ENCODE measurements at regions not wholly inside any gene's neighbourhood (a gene's known extent, or its start where the extent isn't known, plus 50 kb on each side); places are given as distances from the start of the nearest gene placed in this dataset.

GRCh38 chr20:19888269-19888671 lies 128.9 kb upstream of the NAA20 start:
- intact Hi-C loops (cut with DNase I): loop anchor here (2.0 to 5.0 kb wide), 2 partner anchors 89 to 107 kb away; no protein-coding TSS in a partner anchor
- DNase-seq: peak in 4 of 10 donors; percentile 23 to 77 (median 36)

- peak; percentile 21 to 93 (median 40) for DNase-seq
- intact Hi-C loops (cut with DNase I): loop anchor here (2.0 to 5.0 kb wide), 2 partner anchors 88 to 106 kb away; no protein-coding TSS in a partner anchor
Measured at GRCh38 chr20:19889011-19889953, 127.9 kb upstream of the NAA20 start.

DNA sequence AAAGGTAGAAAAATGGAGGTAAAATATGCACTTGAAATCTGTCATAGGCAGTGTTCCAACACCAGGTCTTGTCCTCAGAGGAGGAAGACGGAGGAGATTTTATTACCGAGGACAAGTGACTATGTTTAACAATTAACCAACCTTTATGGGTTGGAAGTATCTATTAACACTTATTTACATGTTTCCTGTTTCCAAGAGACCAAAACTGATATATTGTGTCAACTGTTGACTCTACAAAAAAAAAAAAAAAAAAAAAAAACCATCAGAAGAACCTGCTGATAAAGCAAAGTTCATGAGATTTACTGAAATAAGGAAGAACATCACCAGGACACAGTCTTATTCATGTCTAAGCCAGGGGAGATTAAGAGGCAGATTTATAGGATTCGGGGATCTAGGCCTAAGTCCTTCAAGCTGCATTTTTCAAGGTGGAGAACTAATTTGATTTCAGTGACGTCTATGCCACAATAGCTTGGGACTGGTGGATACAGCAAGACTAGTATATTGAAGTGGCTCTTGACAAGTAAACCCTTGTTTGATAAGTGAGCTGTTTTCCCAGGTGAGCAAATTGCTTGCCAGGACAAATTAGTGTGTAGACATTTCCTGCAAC lies 126.6 kb upstream of the NAA20 start:
- intact Hi-C loops (cut with DNase I): no loop called here
- DNase-seq: no peak

GRCh38 chr20:19893356-19893755 lies 123.8 kb upstream of the NAA20 start:
- intact Hi-C loops (cut with DNase I): no loop called here
- no peak for DNase-seq

DNA sequence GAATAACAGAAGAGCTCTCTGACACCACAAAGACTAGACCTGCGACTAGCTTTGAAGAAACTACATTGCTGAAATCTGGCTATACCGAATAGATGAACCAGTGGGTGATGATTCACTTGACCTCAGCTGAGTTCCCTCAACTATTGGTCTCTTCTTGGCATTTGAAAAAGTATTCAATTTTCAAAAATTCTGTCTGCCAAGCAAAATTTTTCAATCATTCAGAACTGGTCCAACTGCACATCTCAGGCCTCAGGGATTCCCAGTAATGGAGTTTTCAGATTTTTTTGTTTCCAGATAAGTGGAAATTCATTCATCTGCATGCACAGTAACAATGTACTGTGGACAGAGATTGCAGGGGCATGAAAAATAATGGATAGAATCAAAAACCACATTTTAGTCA lies 121.4 kb upstream of the NAA20 start:
- intact Hi-C loops (cut with DNase I): no loop called here

DNA sequence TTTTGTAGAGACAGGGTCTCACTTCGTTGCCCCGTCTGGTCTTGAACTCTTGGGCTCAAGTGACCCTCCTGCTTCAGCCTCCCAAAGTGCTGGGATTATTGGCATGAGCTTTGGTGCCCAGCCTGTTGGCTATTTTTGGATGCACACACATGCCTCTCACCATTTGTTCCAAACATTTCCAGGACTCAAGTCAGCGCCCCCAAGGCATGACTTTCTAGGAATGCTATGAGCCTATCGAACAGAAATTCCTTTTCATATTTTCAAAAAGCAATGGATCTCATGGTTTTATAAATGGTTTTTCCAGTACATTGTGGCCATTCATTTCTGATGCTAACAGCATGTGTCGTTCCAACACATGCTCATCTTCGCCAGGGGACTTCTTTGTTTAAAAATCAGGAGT lies 119.3 kb upstream of the NAA20 start:
- intact Hi-C loops (cut with DNase I): no loop called here
- DNase-seq: peak in 1 of 10 donors; percentile 22

More for the DNA sequence above, 121.4 kb upstream of the NAA20 start:
- DNase-seq: no peak

GRCh38 chr20:19901226-19901625 lies 115.9 kb upstream of the NAA20 start:
- peak in 1 of 10 donors; percentile 42 for DNase-seq
- intact Hi-C loops (cut with DNase I): no loop called here

DNA sequence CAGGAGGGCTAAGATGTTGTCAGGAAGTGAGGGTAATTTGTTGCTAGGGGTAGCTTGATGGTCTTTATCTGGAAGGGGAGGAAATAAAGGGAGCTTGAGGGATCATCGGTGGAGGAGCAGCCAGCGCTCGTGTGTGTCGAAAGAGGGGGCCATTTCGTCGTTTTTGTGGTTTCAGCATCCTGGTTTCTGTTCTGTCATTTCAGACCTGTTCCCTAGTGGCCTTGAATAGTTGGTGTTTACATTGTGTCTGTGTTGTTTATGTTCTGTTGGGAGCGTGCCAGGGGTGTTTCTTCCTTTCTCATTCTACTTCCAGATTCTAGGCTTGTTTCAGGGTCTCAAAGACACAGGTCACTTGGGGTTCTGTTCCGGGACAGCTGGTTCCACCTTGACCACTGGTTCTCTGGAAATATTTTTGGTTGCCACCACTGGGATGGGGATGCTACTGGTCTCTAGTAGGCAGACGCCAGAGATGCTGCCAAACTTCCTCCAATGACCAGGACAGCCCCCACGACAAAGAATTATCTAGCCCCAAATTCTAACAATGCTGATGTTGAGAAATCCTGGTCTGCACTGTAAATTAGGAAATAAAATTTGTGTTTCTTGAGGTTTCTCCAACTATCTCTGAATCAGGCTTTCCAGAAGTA lies 113.9 kb upstream of the NAA20 start:
- DNase-seq: peak in 1 of 10 donors; percentile 60
- intact Hi-C loops (cut with DNase I): no loop called here

- intact Hi-C loops (cut with DNase I): no loop called here
- peak in 4 of 10 donors; percentile 26 to 84 (median 54) for DNase-seq
Measured at GRCh38 chr20:19907326-19908056, 109.7 kb upstream of the NAA20 start.

DNA sequence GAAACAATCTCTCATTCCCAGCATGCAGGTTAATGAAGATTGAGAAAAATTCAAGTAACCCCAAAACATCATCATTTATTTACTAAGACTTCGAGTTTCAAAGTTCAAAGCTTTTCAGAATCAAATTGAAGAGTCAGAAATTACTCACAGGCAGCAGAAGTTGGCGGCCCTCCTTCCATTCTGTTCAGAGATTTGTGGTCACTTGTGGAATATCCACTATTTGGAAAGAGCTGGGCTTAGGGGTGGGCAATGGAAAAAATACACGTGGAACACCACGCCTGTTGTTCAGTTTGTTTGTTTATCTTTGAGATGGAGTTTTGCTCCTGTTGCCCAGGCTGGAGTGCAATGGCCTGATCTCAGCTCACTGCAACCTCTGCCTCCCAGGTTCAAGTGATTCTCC lies 108.6 kb upstream of the NAA20 start:
- intact Hi-C loops (cut with DNase I): no loop called here
- DNase-seq: no peak

- peak in 3 of 10 donors; percentile 56 to 88 (median 80) for DNase-seq
- intact Hi-C loops (cut with DNase I): no loop called here
Measured at GRCh38 chr20:19909725-19910124, 107.4 kb upstream of the NAA20 start.

DNA sequence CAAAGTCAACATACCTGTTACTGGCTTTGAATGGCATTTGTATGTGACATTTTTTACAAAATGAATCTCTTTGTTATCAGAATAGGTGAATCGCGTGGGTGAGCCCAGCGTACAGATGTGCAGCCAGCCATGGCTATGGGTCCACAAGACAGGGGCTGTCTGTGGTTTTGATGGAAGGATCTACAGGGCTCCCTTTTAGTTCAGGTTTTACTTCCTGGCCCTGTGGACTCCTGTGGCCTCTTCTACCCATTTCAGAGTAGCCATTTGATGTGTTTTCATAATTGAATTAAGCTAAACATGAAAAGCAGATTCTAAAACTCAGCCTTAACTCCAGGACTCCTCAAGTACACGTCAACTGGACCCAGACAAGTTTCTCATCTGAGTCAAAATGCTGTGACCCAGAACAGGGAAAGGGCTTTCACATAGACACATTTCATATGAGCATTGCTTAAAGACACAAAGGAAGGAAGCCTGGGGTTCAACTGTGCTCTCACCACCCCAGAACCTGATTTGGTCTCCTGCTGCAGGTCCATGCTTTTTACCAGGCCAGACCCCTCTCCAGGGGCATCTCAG lies 105.3 kb upstream of the NAA20 start:
- DNase-seq: peak in 1 of 10 donors; percentile 14
- intact Hi-C loops (cut with DNase I): no loop called here

DNA sequence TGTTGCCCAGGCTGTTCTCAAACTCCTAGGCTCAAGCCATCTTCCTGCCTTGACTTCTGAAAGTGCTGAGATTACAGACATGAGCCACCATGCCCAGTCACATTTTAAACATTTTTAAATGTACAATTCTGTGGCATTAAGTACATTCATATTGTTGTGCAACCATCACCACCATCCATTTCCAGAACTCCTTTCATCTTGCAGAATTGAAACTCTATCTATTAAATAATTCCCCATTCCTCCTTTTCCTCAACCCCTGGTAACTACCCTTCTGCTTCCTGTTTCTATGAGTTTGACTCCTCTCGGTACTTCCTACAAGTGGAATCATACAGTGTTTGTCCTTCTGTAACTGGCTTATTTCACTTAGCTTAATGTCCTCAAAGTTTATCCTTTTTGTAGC lies 103.8 kb upstream of the NAA20 start:
- intact Hi-C loops (cut with DNase I): no loop called here

DNA sequence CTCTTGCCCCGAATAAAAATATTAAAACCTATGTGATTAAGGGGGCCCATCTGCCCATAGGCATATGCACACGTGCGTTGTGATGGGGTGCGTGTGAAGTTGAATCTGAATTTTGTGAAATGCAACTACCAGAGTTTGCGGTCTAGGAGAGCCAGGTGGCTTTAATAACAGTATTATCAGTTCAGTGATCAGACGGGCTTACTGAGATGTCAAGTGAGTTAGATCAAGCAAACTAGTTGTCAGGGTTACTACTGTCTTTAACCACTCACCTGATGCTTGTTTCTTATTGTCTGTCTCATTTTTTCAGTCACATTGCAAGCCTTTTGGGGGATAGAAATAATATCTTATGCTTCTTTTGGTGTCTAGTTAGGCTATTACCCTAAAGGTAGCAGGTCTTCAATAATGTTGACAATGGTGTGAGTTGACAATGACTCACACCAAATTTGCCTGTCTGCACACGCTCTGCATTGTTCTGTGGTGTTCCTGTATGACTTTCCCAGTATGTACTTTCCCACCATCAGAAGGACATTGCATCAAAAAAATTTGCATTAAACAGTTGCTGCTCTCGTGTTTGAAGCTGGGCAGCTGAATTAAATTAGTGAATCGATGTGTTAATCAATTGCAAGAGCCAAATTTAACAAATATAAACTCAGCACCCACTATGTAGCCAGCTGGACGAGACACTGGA lies 103.1 kb upstream of the NAA20 start:
- peak in 1 of 10 donors; percentile 27 for DNase-seq
- intact Hi-C loops (cut with DNase I): no loop called here

More for the DNA sequence above, 103.8 kb upstream of the NAA20 start:
- DNase-seq: no peak

DNA sequence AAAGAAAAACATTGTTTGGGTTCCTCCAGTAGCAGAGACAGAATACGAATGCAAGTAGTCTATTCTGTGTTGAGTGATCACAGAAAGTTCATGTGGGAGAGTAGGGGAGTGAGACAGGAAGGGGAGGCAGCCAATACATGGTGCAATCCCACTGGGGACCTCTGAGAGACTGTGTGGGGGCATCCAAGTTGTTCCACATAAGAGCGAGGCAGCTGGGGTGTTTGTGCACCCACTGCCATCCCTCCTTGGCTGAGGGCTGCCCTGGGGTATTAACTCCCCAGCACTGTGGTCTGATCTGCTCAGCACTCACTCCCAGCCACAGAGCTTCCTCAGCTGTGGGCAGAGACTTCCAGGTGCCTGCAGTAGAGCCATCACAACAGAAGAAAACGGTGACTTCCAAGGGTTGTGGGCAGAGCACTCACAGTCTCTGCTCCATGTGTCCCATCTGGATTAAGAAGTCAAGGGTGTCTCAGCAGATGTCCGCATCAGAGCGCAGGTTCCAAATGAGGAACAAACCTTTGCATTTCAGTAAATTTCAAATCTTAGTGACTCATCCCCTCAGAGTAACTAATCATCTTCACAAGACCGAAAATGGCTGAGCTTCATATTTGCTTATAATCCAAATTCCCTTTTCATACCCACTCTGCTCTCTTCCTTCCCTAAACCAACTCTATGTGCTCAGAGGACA lies 101.9 kb upstream of the NAA20 start:
- intact Hi-C loops (cut with DNase I): no loop called here

DNA sequence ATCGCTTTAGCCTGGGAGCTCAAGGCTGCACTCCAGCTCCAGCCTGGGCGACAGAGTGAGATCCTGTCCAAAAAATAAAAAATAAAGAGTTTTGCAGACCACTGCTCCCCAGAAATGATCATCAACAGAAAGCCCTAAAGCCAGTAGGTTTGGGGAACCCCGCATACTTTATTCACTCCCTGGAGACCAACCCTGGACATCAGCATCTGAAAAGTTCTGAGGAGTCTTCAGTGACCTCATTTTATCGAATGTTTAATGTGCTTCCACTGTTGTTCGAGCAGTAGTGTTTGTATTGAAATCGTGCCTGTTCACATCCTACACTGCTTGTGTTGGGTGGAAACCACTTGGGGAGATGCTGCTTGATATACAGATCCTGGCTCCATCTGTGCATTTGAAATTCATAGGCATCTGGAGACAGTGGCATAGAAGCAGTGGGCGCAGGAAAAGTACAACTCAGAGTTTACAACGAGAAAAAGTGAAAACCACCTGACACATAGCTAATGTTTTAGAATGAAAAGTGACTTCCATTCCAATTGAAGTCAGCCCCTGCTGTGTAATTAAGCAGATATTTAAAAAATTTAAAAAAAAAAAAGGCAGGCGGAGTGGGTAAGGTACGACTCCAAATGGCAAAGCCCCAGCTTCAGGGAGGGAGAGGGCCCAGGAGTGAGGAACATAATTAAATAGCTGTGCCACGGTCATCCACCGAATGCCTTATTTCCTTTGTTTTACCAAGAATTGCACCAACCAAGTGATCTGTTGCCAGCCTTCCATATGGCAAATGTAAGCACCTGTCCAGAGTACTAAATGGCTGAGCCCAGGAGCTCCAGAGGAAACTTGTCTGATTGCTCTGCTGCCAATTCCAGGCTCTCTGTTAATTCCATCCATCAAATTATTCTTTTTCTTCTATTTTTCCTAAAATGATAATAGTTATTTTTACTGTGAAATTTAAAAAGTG lies 100.4 kb upstream of the NAA20 start:
- peak in 1 of 10 donors; percentile 48 for DNase-seq
- intact Hi-C loops (cut with DNase I): no loop called here

More for the DNA sequence above, 101.9 kb upstream of the NAA20 start:
- DNase-seq: peak in 1 of 10 donors; percentile 32

GRCh38 chr20:19918965-19919329 lies 98.2 kb upstream of the NAA20 start:
- peak in 2 of 10 donors; percentile 49 to 66 for DNase-seq
- intact Hi-C loops (cut with DNase I): no loop called here
